Right lobe of liver (tissue), 4 donors: ENCODE measurements at regions not wholly inside any gene's neighbourhood (a gene's known extent, or its start where the extent isn't known, plus 50 kb on each side); places are given as distances from the start of the nearest gene placed in this dataset.

Experiments
- POLR2A ChIP-seq: fragments of 450-650 bp; IDR thresholded peaks from one replicate; pipeline ENCODE4 v1.6.1; 2017; ENCODE audit warnings: antibody characterized with exemption, mild to moderate bottlenecking
- TF ChIP-seq, protein P1 (sequence below), 4 donors: fragments of 200-600 bp in 3 of 4; fragments of 450-650 bp in 1 of 4; IDR thresholded peaks; one replicate each; pipeline versions ENCODE4 v1.5.1 to v1.8.0; 2016 to 2022; ENCODE audit warnings: antibody characterized with exemption in 4 of 4, mild to moderate bottlenecking in 2 of 4
- donor health status: DM: no; HTN: no; CAD: no.
- donor health status: DM: no; HTN: no; CAD: no.
- donor health status: DM: no; HTN: yes; CAD: no.

DNA sequence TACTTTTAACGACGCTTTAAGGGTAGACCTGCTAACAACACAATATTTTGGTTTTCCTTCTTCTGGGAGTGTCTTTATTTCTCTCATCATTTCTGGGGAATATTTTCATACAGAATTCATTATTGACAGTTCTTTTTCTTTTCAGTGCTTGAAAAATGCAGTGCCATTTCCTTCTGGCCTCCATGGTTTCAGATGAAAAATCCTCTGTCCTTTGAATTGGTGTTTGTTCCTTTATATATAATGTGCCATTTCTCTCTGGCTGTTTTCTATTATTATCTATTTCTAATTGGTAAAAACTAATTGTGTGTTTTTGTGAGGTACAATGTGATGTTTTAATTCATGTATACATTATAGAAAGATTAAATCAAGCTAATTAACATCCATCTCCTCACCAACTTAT, 194.3 kb upstream of the S1PR3 start:
- TF ChIP-seq, protein P1, sequence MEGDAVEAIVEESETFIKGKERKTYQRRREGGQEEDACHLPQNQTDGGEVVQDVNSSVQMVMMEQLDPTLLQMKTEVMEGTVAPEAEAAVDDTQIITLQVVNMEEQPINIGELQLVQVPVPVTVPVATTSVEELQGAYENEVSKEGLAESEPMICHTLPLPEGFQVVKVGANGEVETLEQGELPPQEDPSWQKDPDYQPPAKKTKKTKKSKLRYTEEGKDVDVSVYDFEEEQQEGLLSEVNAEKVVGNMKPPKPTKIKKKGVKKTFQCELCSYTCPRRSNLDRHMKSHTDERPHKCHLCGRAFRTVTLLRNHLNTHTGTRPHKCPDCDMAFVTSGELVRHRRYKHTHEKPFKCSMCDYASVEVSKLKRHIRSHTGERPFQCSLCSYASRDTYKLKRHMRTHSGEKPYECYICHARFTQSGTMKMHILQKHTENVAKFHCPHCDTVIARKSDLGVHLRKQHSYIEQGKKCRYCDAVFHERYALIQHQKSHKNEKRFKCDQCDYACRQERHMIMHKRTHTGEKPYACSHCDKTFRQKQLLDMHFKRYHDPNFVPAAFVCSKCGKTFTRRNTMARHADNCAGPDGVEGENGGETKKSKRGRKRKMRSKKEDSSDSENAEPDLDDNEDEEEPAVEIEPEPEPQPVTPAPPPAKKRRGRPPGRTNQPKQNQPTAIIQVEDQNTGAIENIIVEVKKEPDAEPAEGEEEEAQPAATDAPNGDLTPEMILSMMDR (IDR thresholded peaks at IDR 0.05): no peak
- TF ChIP-seq POLR2A: no peak
